Ishikawa (cell line): ENCODE measurements at regions not wholly inside any gene's neighbourhood (a gene's known extent, or its start where the extent isn't known, plus 50 kb on each side); places are given as distances from the start of the nearest gene placed in this dataset.

Experiments used
- CEBPB ChIP-seq: IDR thresholded peaks from 2 replicates; pipeline ENCODE4 v1.6.1; 2012
- CREB1 ChIP-seq: IDR thresholded peaks from 2 replicates; pipeline ENCODE4 v1.6.1; 2012; ENCODE audit warnings: low read depth
- EGR1 ChIP-seq: IDR thresholded peaks from 2 replicates; pipeline ENCODE4 v1.6.1; 2012
- EP300 ChIP-seq: IDR thresholded peaks from 2 replicates; pipeline ENCODE4 v1.6.1; 2012; ENCODE audit warnings: borderline replicate concordance
- FOXM1 ChIP-seq: IDR thresholded peaks from 2 replicates; pipeline ENCODE4 v1.6.1; 2012; ENCODE audit warnings: low read depth, borderline replicate concordance
- MAX ChIP-seq: IDR thresholded peaks from 2 replicates; pipeline ENCODE4 v1.6.1; 2012
- NFIC ChIP-seq: IDR thresholded peaks from 2 replicates; pipeline ENCODE4 v1.6.1; 2012
- RAD21 ChIP-seq: IDR thresholded peaks from 2 replicates; pipeline ENCODE4 v1.6.1; 2012; ENCODE audit warnings: low read depth
- REST ChIP-seq: IDR thresholded peaks from 2 replicates; pipeline ENCODE4 v1.6.1; 2012; ENCODE audit warnings: low read depth, mild to moderate bottlenecking
- TAF1 ChIP-seq: IDR thresholded peaks from 2 replicates; pipeline ENCODE4 v1.6.1; 2012; ENCODE audit warnings: low read depth, mild to moderate bottlenecking
- TCF12 ChIP-seq: IDR thresholded peaks from 2 replicates; pipeline ENCODE4 v1.6.1; 2012; ENCODE audit warnings: low read depth
- TEAD4 ChIP-seq: IDR thresholded peaks from 2 replicates; pipeline ENCODE4 v1.6.1; 2012
- USF1 ChIP-seq: IDR thresholded peaks from 2 replicates; pipeline ENCODE4 v1.6.1; 2012
- YY1 ChIP-seq: IDR thresholded peaks from 2 replicates; pipeline ENCODE4 v1.6.1; 2012; ENCODE audit warnings: low read depth
- ZBTB7A ChIP-seq: IDR thresholded peaks from 2 replicates; pipeline ENCODE4 v1.6.1; 2012; ENCODE audit warnings: low read depth

- TF ChIP-seq YY1 (no peak), NFIC (no peak), TAF1 (no peak), TCF12 (no peak), MAX (no peak), REST (no peak), TEAD4 (no peak), CEBPB (no peak), EGR1 (no peak), CREB1 (no peak), ZBTB7A (no peak), RAD21 (no peak), USF1 (no peak), FOXM1 (no peak), EP300 (no peak)
Observed at GRCh38 chr5:167731951-167732350, 559.5 kb upstream of the WWC1 start.

- TF ChIP-seq TEAD4: no peak
- TF ChIP-seq MAX: no peak
- no peak for TF ChIP-seq RAD21
- no peak for TF ChIP-seq FOXM1
- no peak for TF ChIP-seq REST
- no peak for TF ChIP-seq EP300
- TF ChIP-seq USF1: no peak
- TF ChIP-seq CREB1: no peak
- no peak for TF ChIP-seq EGR1
- TF ChIP-seq YY1: no peak
- TF ChIP-seq CEBPB: no peak
Observed at GRCh38 chr5:167732499-167732898, 558.9 kb upstream of the WWC1 start.

GRCh38 chr5:167736992-167737391 lies 554.5 kb upstream of the WWC1 start:
- TF ChIP-seq CEBPB (no peak), MAX (no peak), USF1 (no peak), EP300 (no peak), REST (no peak), NFIC (no peak), TAF1 (no peak), TCF12 (no peak), EGR1 (no peak), ZBTB7A (no peak), YY1 (no peak), RAD21 (no peak), CREB1 (no peak), TEAD4 (no peak)
